IMR-90 (cell line): ENCODE measurements at regions not wholly inside any gene's neighbourhood (a gene's known extent, or its start where the extent isn't known, plus 50 kb on each side); places are given as distances from the start of the nearest gene placed in this dataset.

ENCODE experiments used
- ATAC-seq: fragments of 200-7000 bp; cut with Tn5 transposase; 2 replicates; pipeline ENCODE4 v1.9.1; 2020; ENCODE audit warnings: low read depth, mild to moderate bottlenecking, moderate library complexity
- BruUV-seq: library from RNA; stranded (reverse); fragments of 400-500 nt; replicated peaks from 2 replicates; lab custom pipeline; 2021; lab: Mats Ljungman, UMichigan
- CTCF ChIA-PET: fragments of 300-600 bp; formaldehyde crosslinking; extraction: SDS; loops from one replicate; lab custom pipeline; 2021; ENCODE audit warnings: antibody characterized with exemption; lab: Yijun Ruan, JAX
- POLR2A ChIA-PET: fragments of 300-600 bp; sonication (Branson Sonifier 250); formaldehyde crosslinking; loops from one replicate; lab custom pipeline; 2022; ENCODE audit warnings: antibody characterized with exemption; ENCODE audit not compliant: unreplicated experiment; lab: Charles Lee
- DNase-seq: peaks from one replicate; pipeline ENCODE4 v3.0.0; 2013
- H2AFZ ChIP-seq: replicated peaks from 2 replicates; pipeline ENCODE3; 2013; ENCODE audit warnings: low read length, mild to moderate bottlenecking; ENCODE audit not compliant: poor library complexity
- H2AK5ac ChIP-seq: 2 replicates; pipeline ENCODE4 v1.6.1; 2013; ENCODE audit warnings: low read depth, low read length, inconsistent platforms
- H2AK9ac ChIP-seq: replicated peaks from 2 replicates; pipeline ENCODE3; 2013; ENCODE audit warnings: mild to moderate bottlenecking, low read depth, low read length, moderate library complexity; ENCODE audit not compliant: poor library complexity
- H2BK120ac ChIP-seq: 2 replicates; pipeline ENCODE4 v1.6.1; 2013; ENCODE audit warnings: low read depth, low read length, inconsistent platforms
- H2BK15ac ChIP-seq: 3 replicates; pipeline ENCODE4 v1.6.1; 2013; ENCODE audit warnings: low read depth, low read length, inconsistent platforms
- H2BK20ac ChIP-seq: 2 replicates; pipeline ENCODE4 v1.6.1; 2013; ENCODE audit warnings: low read depth, mild to moderate bottlenecking, inconsistent platforms, low read length, moderate library complexity
- H2BK5ac ChIP-seq: 2 replicates; pipeline ENCODE4 v1.6.1; 2013; ENCODE audit warnings: mild to moderate bottlenecking, low read depth, low read length, inconsistent platforms; ENCODE audit not compliant: poor library complexity, severe bottlenecking
- H3K14ac ChIP-seq: replicated peaks from 2 replicates; pipeline ENCODE4 v1.6.1; 2013; ENCODE audit warnings: low read depth, low read length, inconsistent platforms
- H3K18ac ChIP-seq: 2 replicates; pipeline ENCODE4 v1.6.1; 2013; ENCODE audit warnings: low read depth, low read length, control low read depth
- H3K23ac ChIP-seq: 2 replicates; pipeline ENCODE4 v1.6.1; 2013; ENCODE audit warnings: low read depth, low read length, inconsistent platforms
- H3K27ac ChIP-seq: 2 replicates; pipeline ENCODE4 v1.5.1; 2013; ENCODE audit warnings: mild to moderate bottlenecking, control low read depth, low read length; ENCODE audit not compliant: insufficient read depth
- H3K27me3 ChIP-seq: 2 replicates; pipeline ENCODE4 v1.6.1; 2013; ENCODE audit warnings: low read length; ENCODE audit not compliant: control insufficient read depth, insufficient read depth
- H3K36me3 ChIP-seq: 2 replicates; pipeline ENCODE4 v1.6.1; 2013; ENCODE audit warnings: low read length, mixed read lengths; ENCODE audit not compliant: control insufficient read depth, insufficient read depth
- H3K4ac ChIP-seq: 2 replicates; pipeline ENCODE4 v1.6.1; 2013; ENCODE audit warnings: low read depth, low read length, inconsistent platforms
- H3K4me1 ChIP-seq: 2 replicates; pipeline ENCODE4 v1.6.1; 2013; ENCODE audit warnings: low read length, mixed read lengths; ENCODE audit not compliant: control insufficient read depth, insufficient read depth
- H3K4me2 ChIP-seq: 2 replicates; pipeline ENCODE4 v1.6.1; 2013; ENCODE audit warnings: low read depth, mild to moderate bottlenecking, control low read depth, low read length, moderate library complexity
- H3K4me3 ChIP-seq: 2 replicates; pipeline ENCODE4 v1.5.1; 2013; ENCODE audit warnings: low read depth, mild to moderate bottlenecking, control low read depth, low read length, moderate library complexity; ENCODE audit not compliant: insufficient read depth
- H3K56ac ChIP-seq: 2 replicates; pipeline ENCODE4 v1.6.1; 2013; ENCODE audit warnings: low read length, inconsistent platforms; ENCODE audit not compliant: insufficient read depth; ENCODE audit errors: extremely low read depth
- H3K79me1 ChIP-seq, 2 experiments: 2 replicates each; pipeline ENCODE4 v1.6.1; 2013; ENCODE audit warnings: low read length in 2 of 2, inconsistent platforms in 1 of 2, low read depth in 1 of 2
- H3K9ac ChIP-seq: 2 replicates; pipeline ENCODE4 v1.6.1; 2013; ENCODE audit warnings: low read depth, low read length, control low read depth
- H3K9me1 ChIP-seq: 2 replicates; pipeline ENCODE4 v1.6.1; 2013; ENCODE audit warnings: low read length, inconsistent platforms; ENCODE audit not compliant: insufficient read depth
- H3K9me3 ChIP-seq: 2 replicates; pipeline ENCODE4 v1.6.1; 2013; ENCODE audit warnings: low read length; ENCODE audit not compliant: control insufficient read depth, insufficient read depth
- H4K20me1 ChIP-seq: 2 replicates; pipeline ENCODE4 v1.6.1; 2013; ENCODE audit warnings: low read length, inconsistent platforms; ENCODE audit not compliant: insufficient read depth
- H4K5ac ChIP-seq: 2 replicates; pipeline ENCODE4 v1.6.1; 2013; ENCODE audit warnings: mild to moderate bottlenecking, low read depth, low read length, control low read depth
- H4K8ac ChIP-seq, 2 experiments: 2 replicates each; pipeline ENCODE4 v1.6.1; 2013; ENCODE audit warnings: low read depth in 2 of 2, low read length in 2 of 2, control low read depth in 1 of 2, inconsistent platforms in 1 of 2
- H4K91ac ChIP-seq: 2 replicates; pipeline ENCODE4 v1.6.1; 2013; ENCODE audit warnings: low read depth, low read length, inconsistent platforms; ENCODE audit not compliant: insufficient read depth
- BHLHE40 ChIP-seq: fragments of 150-350 bp; IDR thresholded peaks from 2 replicates; pipeline ENCODE4 v1.6.1; 2016; ENCODE audit warnings: mild to moderate bottlenecking, low read depth, low read length
- CHD1 ChIP-seq: IDR thresholded peaks from 2 replicates; pipeline ENCODE4 v1.6.1; 2012; ENCODE audit warnings: low read depth, low read length, improper control_type of control experiment
- FOS ChIP-seq: fragments of 150-350 bp; IDR thresholded peaks from 2 replicates; pipeline ENCODE4 v1.6.1; 2016; ENCODE audit warnings: low read depth, low read length
- MAFK ChIP-seq: IDR thresholded peaks from 2 replicates; pipeline ENCODE4 v1.6.1; 2012; ENCODE audit warnings: low read depth, low read length, improper control_type of control experiment
- MAZ ChIP-seq: IDR thresholded peaks from 2 replicates; pipeline ENCODE4 v1.6.1; 2012; ENCODE audit warnings: low read depth, mild to moderate bottlenecking, low read length, improper control_type of control experiment, moderate library complexity, borderline replicate concordance
- MXI1 ChIP-seq: IDR thresholded peaks from 2 replicates; pipeline ENCODE4 v1.6.1; 2012; ENCODE audit warnings: low read depth, mild to moderate bottlenecking, low read length, moderate library complexity, borderline replicate concordance
- NFE2L2 ChIP-seq: fragments of 150-350 bp; IDR thresholded peaks from 2 replicates; pipeline ENCODE4 v1.6.1; 2016; ENCODE audit warnings: low read depth, mild to moderate bottlenecking, low read length
- POLR2A ChIP-seq: IDR thresholded peaks from 2 replicates; pipeline ENCODE4 v1.6.1; 2012; ENCODE audit warnings: mild to moderate bottlenecking, low read depth, low read length
- RAD21 ChIP-seq: IDR thresholded peaks from 2 replicates; pipeline ENCODE4 v1.6.1; 2012; ENCODE audit warnings: low read length, improper control_type of control experiment
- RCOR1 ChIP-seq: IDR thresholded peaks from 2 replicates; pipeline ENCODE4 v1.6.1; 2012; ENCODE audit warnings: mild to moderate bottlenecking, low read length, improper control_type of control experiment; ENCODE audit not compliant: insufficient replicate concordance
- RFX5 ChIP-seq: IDR thresholded peaks from 2 replicates; pipeline ENCODE4 v1.8.0; 2012; ENCODE audit warnings: low read depth, mild to moderate bottlenecking, low read length, moderate library complexity
- SMC3 ChIP-seq: fragments of 150-350 bp; IDR thresholded peaks from 2 replicates; pipeline ENCODE4 v1.6.1; 2016; ENCODE audit warnings: low read depth, mild to moderate bottlenecking, antibody characterized with exemption, low read length, moderate library complexity
- USF2 ChIP-seq: fragments of 150-350 bp; IDR thresholded peaks from 2 replicates; pipeline ENCODE4 v1.6.1; 2017; ENCODE audit warnings: mild to moderate bottlenecking, antibody characterized with exemption, low read length, low read depth
- WGBS, 2 experiments: methylation state at CpG; one replicate each; pipeline versions ENCODE4 v1.1.5 to v1.1.7; 2013; ENCODE audit warnings: missing lambda C conversion rate in 2 of 2; ENCODE audit not compliant: insufficient read length in 1 of 2; ENCODE audit errors: extremely low coverage in 2 of 2; 5-methylcytosine and 5-hydroxymethylcytosine counted together
- dilution Hi-C: fragments of 300-500 bp; cut with HindIII; formaldehyde crosslinking; loops from one replicate; pipeline ENCODE4 v1.14.3; 2018; ENCODE audit warnings: low sequenced_read_pairs; ENCODE audit not compliant: unreplicated experiment
- in situ Hi-C: fragments of 300-500 bp; cut with MboI; formaldehyde crosslinking; loops from 3 replicates; pipeline ENCODE4 v1.14.3; 2019; ENCODE audit warnings: low sequenced_read_pairs, inconsistent platforms, mixed read lengths
- intact Hi-C: fragments of 100-400 bp; cut with micrococcal nuclease; formaldehyde crosslinking; loops from 2 replicates; pipeline ENCODE4 v1.10.0; 2022
- TF ChIP-seq, protein P1 (sequence below): fragments of 150-350 bp; IDR thresholded peaks from 2 replicates; pipeline ENCODE4 v1.6.1; 2016; ENCODE audit warnings: low read depth, mild to moderate bottlenecking, low read length, moderate library complexity, borderline replicate concordance
- TF ChIP-seq, protein P2 (sequence below): conservative IDR thresholded peaks from 2 replicates; pipeline ENCODE4 v1.5.1; 2012; ENCODE audit warnings: mild to moderate bottlenecking, low read depth, low read length, improper control_type of control experiment

DNA sequence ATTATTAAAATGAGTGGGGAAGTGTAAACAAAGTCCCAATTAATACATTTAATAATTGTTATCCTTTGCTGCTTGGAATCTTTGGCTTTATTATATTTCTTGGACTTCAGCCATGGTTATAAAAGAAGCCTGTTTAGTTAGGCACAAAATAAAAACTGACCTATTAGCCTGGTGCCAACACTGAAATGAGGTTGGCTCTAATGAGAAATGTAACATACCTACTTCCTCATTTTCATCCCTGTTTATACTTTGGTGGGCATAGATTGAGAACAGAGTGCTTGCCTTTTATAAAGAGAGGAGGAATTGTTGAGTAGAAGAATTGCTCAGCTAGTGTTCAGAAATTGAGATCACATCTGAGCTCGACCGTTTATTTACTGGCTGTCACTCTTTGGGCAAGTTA, 471.3 kb downstream of the UTRN start:
- intact Hi-C loops (loop anchor here (10.0 kb wide), 1 partner anchor 458 kb away; no protein-coding TSS in a partner anchor), dilution Hi-C loops (no loop called here), in situ Hi-C loops (no loop called here)
- no peak overlapping the region for H2AK5ac ChIP-seq
- H3K4me3 ChIP-seq: no peak overlapping the region
- no peak overlapping the region for H3K4ac ChIP-seq
- DNase-seq (no peak), ATAC-seq (no peak)
- H3K4me1 ChIP-seq: no peaks in the 10 kb centered on the region
- H3K79me1 ChIP-seq: no peaks in the 10 kb centered on the region
- no peak overlapping the region for H2AK9ac ChIP-seq
- no peak overlapping the region for H2AFZ ChIP-seq
- no peak overlapping the region for H2BK20ac ChIP-seq
- H4K5ac ChIP-seq: no peak overlapping the region
- H3K36me3 ChIP-seq: 0 out of 2 replicates have a peak, but pooled peaks cover 1% of the 10 kb centered on the region
- H4K8ac ChIP-seq: no peak overlapping the region
- no peaks in the 10 kb centered on the region for H3K27me3 ChIP-seq
- no peak overlapping the region for H2BK5ac ChIP-seq
- no peak overlapping the region for H3K23ac ChIP-seq
- ChIA-PET POLR2A (no interaction called here), CTCF (no interaction called here)
- no peaks in the 10 kb centered on the region for H3K9me3 ChIP-seq
- H3K27ac ChIP-seq: no peak overlapping the region
- H3K9me1 ChIP-seq: no peaks in the 10 kb centered on the region
- no peak overlapping the region for H3K18ac ChIP-seq
- TF ChIP-seq MAZ: no peak
- TF ChIP-seq FOS: no peak
- TF ChIP-seq, protein P1, sequence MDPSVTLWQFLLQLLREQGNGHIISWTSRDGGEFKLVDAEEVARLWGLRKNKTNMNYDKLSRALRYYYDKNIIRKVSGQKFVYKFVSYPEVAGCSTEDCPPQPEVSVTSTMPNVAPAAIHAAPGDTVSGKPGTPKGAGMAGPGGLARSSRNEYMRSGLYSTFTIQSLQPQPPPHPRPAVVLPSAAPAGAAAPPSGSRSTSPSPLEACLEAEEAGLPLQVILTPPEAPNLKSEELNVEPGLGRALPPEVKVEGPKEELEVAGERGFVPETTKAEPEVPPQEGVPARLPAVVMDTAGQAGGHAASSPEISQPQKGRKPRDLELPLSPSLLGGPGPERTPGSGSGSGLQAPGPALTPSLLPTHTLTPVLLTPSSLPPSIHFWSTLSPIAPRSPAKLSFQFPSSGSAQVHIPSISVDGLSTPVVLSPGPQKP: no peak
- TF ChIP-seq USF2: no peak
- no peak for TF ChIP-seq RAD21
- TF ChIP-seq RCOR1: no peak
- TF ChIP-seq MAFK: no peak
- no peak for TF ChIP-seq CHD1
- TF ChIP-seq BHLHE40: no peak
- TF ChIP-seq SMC3: no peak
- no peak for TF ChIP-seq NFE2L2
- TF ChIP-seq, protein P2, sequence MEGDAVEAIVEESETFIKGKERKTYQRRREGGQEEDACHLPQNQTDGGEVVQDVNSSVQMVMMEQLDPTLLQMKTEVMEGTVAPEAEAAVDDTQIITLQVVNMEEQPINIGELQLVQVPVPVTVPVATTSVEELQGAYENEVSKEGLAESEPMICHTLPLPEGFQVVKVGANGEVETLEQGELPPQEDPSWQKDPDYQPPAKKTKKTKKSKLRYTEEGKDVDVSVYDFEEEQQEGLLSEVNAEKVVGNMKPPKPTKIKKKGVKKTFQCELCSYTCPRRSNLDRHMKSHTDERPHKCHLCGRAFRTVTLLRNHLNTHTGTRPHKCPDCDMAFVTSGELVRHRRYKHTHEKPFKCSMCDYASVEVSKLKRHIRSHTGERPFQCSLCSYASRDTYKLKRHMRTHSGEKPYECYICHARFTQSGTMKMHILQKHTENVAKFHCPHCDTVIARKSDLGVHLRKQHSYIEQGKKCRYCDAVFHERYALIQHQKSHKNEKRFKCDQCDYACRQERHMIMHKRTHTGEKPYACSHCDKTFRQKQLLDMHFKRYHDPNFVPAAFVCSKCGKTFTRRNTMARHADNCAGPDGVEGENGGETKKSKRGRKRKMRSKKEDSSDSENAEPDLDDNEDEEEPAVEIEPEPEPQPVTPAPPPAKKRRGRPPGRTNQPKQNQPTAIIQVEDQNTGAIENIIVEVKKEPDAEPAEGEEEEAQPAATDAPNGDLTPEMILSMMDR: no peak
- no peak for TF ChIP-seq POLR2A
- no peak for TF ChIP-seq RFX5
- TF ChIP-seq MXI1: no peak
- BruUV-seq: no TSS peak
- no peak overlapping the region for H3K56ac ChIP-seq
- H2BK15ac ChIP-seq: no peak overlapping the region
- no CpG with 5 or more reads among the region's 2 CpGs for WGBS, 2 experiments
- H3K9ac ChIP-seq: no peak overlapping the region
- no peaks in the 10 kb centered on the region for H4K20me1 ChIP-seq
- H3K14ac ChIP-seq: no peak overlapping the region
- no peak overlapping the region for H4K91ac ChIP-seq
- no peak overlapping the region for H3K4me2 ChIP-seq
- H2BK120ac ChIP-seq: no peak overlapping the region
